Epithelial cell of esophagus (primary cell): ENCODE measurements at regions not wholly inside any gene's neighbourhood (a gene's known extent, or its start where the extent isn't known, plus 50 kb on each side); places are given as distances from the start of the nearest gene placed in this dataset.

Source experiments
- DNase-seq: peaks from one replicate; pipeline ENCODE4 v3.0.0; 2010; ENCODE audit warnings: low read depth
- H3K4me3 ChIP-seq: 2 replicates; pipeline ENCODE4 v1.5.1; 2011; ENCODE audit warnings: mild to moderate bottlenecking, low read length, control low read depth
- TF ChIP-seq, protein P1 (sequence below): IDR thresholded peaks from 2 replicates; pipeline ENCODE4 v1.5.1; 2011; ENCODE audit warnings: low read depth, mild to moderate bottlenecking, low read length, control low read depth, inconsistent platforms; ENCODE audit not compliant: insufficient read depth; ENCODE audit errors: missing control alignments

DNA sequence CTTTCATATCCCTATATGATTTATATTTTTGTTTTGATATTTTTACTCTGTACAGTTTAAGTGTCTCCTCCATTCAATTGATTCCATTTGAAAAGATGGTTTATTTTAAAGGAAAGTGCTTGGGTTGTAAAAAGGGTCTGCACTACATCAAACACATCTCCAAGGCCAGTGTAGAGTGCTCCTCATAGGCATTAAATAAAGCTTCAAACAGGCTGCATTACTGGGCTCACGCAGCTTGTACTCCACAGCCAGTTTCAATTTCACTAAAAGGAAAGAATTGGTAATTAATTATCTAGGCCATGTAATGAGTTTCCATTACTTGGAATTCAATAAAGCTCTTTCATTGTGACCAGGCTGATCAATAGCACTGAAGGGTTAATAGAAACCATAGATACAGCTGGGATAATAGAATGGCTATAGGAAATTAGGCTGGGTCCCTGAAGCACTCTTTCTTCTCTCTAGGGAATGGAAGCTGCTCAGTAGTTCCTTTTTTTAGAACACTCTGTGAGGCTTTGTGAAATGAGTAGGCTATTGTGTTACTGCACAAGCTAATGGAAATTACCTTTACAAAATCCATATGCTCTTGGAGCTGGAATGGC, 442.2 kb downstream of the RNF144B start:
- TF ChIP-seq, protein P1, sequence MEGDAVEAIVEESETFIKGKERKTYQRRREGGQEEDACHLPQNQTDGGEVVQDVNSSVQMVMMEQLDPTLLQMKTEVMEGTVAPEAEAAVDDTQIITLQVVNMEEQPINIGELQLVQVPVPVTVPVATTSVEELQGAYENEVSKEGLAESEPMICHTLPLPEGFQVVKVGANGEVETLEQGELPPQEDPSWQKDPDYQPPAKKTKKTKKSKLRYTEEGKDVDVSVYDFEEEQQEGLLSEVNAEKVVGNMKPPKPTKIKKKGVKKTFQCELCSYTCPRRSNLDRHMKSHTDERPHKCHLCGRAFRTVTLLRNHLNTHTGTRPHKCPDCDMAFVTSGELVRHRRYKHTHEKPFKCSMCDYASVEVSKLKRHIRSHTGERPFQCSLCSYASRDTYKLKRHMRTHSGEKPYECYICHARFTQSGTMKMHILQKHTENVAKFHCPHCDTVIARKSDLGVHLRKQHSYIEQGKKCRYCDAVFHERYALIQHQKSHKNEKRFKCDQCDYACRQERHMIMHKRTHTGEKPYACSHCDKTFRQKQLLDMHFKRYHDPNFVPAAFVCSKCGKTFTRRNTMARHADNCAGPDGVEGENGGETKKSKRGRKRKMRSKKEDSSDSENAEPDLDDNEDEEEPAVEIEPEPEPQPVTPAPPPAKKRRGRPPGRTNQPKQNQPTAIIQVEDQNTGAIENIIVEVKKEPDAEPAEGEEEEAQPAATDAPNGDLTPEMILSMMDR = no peak
- no peak overlapping the region for H3K4me3 ChIP-seq
- no peak for DNase-seq

DNA sequence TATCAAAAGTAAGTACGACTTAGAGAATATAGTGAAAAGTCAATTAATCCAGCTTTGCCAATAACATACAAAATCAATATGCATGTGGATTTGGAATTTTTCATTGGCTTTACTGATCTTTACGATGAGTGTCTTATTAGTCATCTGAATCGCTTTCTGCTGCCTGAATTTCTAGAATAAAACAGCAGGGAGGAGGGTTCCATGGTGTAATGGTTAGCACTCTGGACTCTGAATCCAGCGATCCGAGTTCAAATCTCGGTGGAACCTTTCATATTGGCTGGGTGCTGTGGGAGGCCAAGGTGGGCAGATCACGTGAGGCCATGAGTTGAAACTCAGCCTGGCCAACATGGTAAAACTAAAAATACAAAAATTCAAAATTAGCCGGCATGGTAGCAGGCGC, 448.8 kb downstream of the RNF144B start:
- TF ChIP-seq, protein P1 = no peak
- DNase-seq = peak; percentile 2
- no peak overlapping the region for H3K4me3 ChIP-seq

DNA sequence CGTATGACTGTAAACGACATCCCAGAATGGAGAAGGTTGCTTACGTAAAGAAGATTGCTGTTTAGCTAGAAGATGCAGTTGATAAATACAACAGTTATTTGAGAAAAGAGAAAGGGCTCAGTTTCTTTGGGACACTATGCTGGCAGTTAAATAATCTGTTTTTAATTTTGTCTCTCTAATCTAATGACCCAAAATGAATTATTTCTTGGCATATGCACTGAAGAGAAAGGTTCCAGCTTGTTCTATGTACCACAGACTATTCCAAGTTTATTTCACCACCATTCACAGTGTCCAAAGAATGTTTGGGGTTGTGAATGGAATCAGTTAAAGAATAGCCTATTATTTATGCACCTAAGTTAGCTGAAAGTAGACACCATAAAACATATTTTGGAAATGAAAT, 449.9 kb downstream of the RNF144B start:
- H3K4me3 ChIP-seq = no peak overlapping the region
- no peak for DNase-seq
- TF ChIP-seq, protein P1 = no peak

DNA sequence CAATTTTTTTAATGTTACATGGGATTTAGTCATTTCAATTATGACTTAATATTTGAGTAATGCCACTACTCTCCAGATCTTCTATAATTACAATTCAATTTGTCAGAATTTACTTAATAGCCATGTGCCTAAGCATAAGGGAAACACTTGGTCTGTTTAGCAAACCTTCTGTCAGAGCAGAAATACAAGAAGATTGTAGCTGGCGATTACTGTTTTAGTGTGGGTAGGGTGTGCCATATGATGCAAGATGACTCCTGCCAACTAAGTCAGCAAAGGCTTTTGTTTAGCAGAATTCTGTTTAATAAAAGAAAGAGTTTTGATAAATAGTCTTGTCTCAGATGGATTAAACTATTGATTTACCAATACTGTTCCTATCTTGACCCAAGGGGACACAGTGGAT, 455.4 kb downstream of the RNF144B start:
- no peak overlapping the region for H3K4me3 ChIP-seq
- peak; percentile 4 for DNase-seq
- TF ChIP-seq, protein P1 = no peak

DNA sequence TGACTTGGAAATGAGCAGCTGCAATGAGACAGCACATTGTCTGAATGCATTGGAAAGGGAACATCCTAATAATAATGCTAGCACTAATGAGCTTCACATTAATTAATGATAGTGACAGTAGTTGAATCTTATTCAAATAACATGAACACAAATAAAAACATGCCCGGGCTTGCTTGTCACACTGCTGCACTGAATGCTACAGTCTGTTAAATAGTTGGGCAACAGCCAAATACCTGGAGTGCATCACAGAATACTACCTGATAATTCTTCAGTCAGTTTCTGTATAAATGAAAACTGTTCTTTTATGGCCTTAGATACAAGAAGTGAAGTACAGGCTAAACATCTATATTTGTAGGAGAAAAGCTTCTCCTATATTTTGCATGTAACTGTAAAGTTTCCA, 458.7 kb downstream of the RNF144B start:
- TF ChIP-seq, protein P1 = no peak
- peak; percentile 74 for DNase-seq

DNA sequence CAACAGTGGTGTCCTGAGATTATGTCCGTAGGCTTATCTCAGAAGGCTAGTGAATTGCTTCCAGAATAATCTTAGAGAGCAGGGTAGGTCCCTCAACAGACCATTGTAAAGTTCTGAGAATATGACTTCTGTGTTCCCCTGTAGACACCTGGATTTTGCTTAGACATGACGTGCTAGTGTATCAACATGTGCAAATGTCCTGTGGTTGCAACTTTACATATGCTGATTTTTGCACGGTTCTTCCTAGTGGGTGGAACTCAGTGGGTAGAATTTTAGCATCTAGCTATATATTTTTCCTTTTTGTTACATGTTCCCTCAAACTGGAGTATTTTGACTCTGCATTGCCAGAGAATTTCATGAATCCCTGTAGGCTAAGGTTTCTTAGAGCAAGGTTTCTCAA, 459.2 kb downstream of the RNF144B start:
- no peak for DNase-seq
- TF ChIP-seq, protein P1 = no peak
- H3K4me3 ChIP-seq = no peak overlapping the region

More for the DNA sequence above, 458.7 kb downstream of the RNF144B start:
- H3K4me3 ChIP-seq = no peak overlapping the region

DNA sequence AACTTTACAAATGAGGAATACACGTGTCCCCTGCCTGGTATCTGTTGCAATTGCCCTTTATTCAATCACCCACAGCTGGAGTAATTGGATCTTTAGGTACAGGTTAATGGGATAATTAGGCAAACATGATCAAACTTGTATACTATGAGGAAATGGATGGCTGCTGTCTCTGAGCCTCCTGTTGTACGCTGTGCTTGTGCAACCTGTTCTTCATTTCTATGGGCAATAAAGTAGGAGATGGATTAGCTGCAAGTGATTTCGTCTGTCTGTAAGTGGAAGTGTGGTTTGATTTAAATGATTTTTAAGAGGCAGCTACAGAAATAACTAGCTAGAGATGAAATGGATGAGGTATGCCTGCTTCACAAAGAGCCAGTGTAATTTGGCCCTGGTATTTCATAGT, 474.1 kb downstream of the RNF144B start:
- no peak overlapping the region for H3K4me3 ChIP-seq
- peak; percentile 83 for DNase-seq
- TF ChIP-seq, protein P1 = no peak
